ENCODE measurements at regions not wholly inside any gene's neighbourhood (a gene's known extent, or its start where the extent isn't known, plus 50 kb on each side); places are given as distances from the start of the nearest gene placed in this dataset.

- Mint-ChIP-seq H3K4me1 (peaks cover 2% of the 10 kb centered on the region; the same call in 1 of the 2 replicates), H3K27me3 (ENCODE audit: low read depth) (no peaks in the 10 kb centered on the region), H3K9me3 (peaks cover 4% of the 10 kb centered on the region; the same call in 1 of the 2 replicates), H3K4me3 (no peak overlapping the region), H3K27ac (peak overlapping the region; percentile 7; the same call in 1 of the 2 replicates), H3K36me3 (no peaks in the 10 kb centered on the region)
- CTCF ChIA-PET: no interaction called here
- DNase-seq (ENCODE audit: low spot score): no peak
- no peak for TF ChIP-seq ZBTB43 (CRISPR knock-in tag; IDR thresholded peaks at IDR 0.05)
- no peak for TF ChIP-seq IRF1 (CRISPR knock-in tag; IDR thresholded peaks at IDR 0.05)
- no peak for TF ChIP-seq ZNF416 (CRISPR knock-in tag; IDR thresholded peaks at IDR 0.05)
- TF ChIP-seq GTF2I (CRISPR knock-in tag; conservative IDR thresholded peaks at IDR 0.05): no peak
- no peak for ATAC-seq
- POLR2A ChIA-PET: no interaction called here
Observed at GRCh38 chr9:26324786-26325443, 567.7 kb downstream of the CAAP1 start.

- Mint-ChIP-seq H3K4me1 (peaks cover 2% of the 10 kb centered on the region; the same call in 1 of the 2 replicates), H3K27ac (no peak overlapping the region), H3K36me3 (no peaks in the 10 kb centered on the region), H3K27me3 (ENCODE audit: low read depth) (no peaks in the 10 kb centered on the region), H3K9me3 (peaks cover 4% of the 10 kb centered on the region; the same call in 1 of the 2 replicates), H3K4me3 (no peak overlapping the region)
- ATAC-seq: no peak
- TF ChIP-seq ZNF219 (CRISPR knock-in tag; IDR thresholded peaks at IDR 0.05; ENCODE audit: borderline replicate concordance) (no peak), FOXJ3 (CRISPR knock-in tag; IDR thresholded peaks at IDR 0.05; ENCODE audit: borderline replicate concordance) (no peak), NFE2L1 (CRISPR knock-in tag; IDR thresholded peaks at IDR 0.05) (no peak), CTCF (IDR thresholded peaks at IDR 0.05) (no peak), ELF4 (CRISPR knock-in tag; IDR thresholded peaks at IDR 0.05; ENCODE audit: low read depth) (no peak), AFF4 (CRISPR knock-in tag; IDR thresholded peaks at IDR 0.05; ENCODE audit: borderline replicate concordance) (no peak), USF1 (CRISPR knock-in tag; IDR thresholded peaks at IDR 0.05) (no peak), ZNF138 (CRISPR knock-in tag; conservative IDR thresholded peaks at IDR 0.05) (no peak)
- CTCF ChIA-PET: no interaction called here
- POLR2A ChIA-PET: no interaction called here
- no peak for DNase-seq (ENCODE audit: low spot score)
Observed at GRCh38 chr9:26321935-26322334, 570.7 kb downstream of the CAAP1 start.

- ATAC-seq: no peak
- DNase-seq (ENCODE audit: low spot score): no peak
- Mint-ChIP-seq H3K9me3 (peaks cover 4% of the 10 kb centered on the region; the same call in 1 of the 2 replicates), H3K27me3 (ENCODE audit: low read depth) (no peaks in the 10 kb centered on the region), H3K27ac (no peak overlapping the region), H3K4me1 (no peaks in the 10 kb centered on the region), H3K4me3 (no peak overlapping the region), H3K36me3 (no peaks in the 10 kb centered on the region)
- ChIA-PET POLR2A (no interaction called here), CTCF (no interaction called here)
- no peak for TF ChIP-seq ATF3 (CRISPR knock-in tag; conservative IDR thresholded peaks at IDR 0.05)
- no peak for TF ChIP-seq USF1 (CRISPR knock-in tag; IDR thresholded peaks at IDR 0.05)
- TF ChIP-seq ELF4 (CRISPR knock-in tag; IDR thresholded peaks at IDR 0.05; ENCODE audit: low read depth): no peak
- no peak for TF ChIP-seq JUN (CRISPR knock-in tag; IDR thresholded peaks at IDR 0.05)
- TF ChIP-seq SP1 (CRISPR knock-in tag; conservative IDR thresholded peaks at IDR 0.05): no peak
- TF ChIP-seq MXD4 (CRISPR knock-in tag; IDR thresholded peaks at IDR 0.05; ENCODE audit: borderline replicate concordance): no peak
- no peak for TF ChIP-seq MLX (CRISPR knock-in tag; IDR thresholded peaks at IDR 0.05)
- no peak for TF ChIP-seq ZSCAN18 (CRISPR knock-in tag; IDR thresholded peaks at IDR 0.05)
- TF ChIP-seq ZMAT4 (CRISPR knock-in tag; IDR thresholded peaks at IDR 0.05): no peak
Observed at GRCh38 chr9:26319859-26320258, 572.7 kb downstream of the CAAP1 start.
